H9 (cell line): ENCODE measurements at regions not wholly inside any gene's neighbourhood (a gene's known extent, or its start where the extent isn't known, plus 50 kb on each side); places are given as distances from the start of the nearest gene placed in this dataset.
A peak's percentile ranks its signal among the peaks of the same experiment; 100 is the strongest.

ENCODE experiments used
- DNase-seq: peaks from one replicate; pipeline ENCODE4 v3.0.0-alpha.2; 2017
- H2AFZ ChIP-seq: one replicate; pipeline ENCODE4 v1.6.1; 2013; ENCODE audit warnings: mild to moderate bottlenecking, low read length, control low read depth, moderate library complexity
- H2AK5ac ChIP-seq: 2 replicates; pipeline ENCODE4 v1.6.1; 2013; ENCODE audit warnings: low read length, control low read depth, mixed read lengths; ENCODE audit not compliant: insufficient read length
- H2BK120ac ChIP-seq: one replicate; pipeline ENCODE4 v1.6.1; 2013; ENCODE audit warnings: low read depth, mild to moderate bottlenecking, low read length, control low read depth, inconsistent platforms; ENCODE audit not compliant: poor library complexity, severe bottlenecking
- H2BK12ac ChIP-seq: 2 replicates; pipeline ENCODE4 v1.6.1; 2013; ENCODE audit warnings: low read length, control low read depth, mixed read lengths, low read depth; ENCODE audit not compliant: insufficient read length
- H2BK15ac ChIP-seq: 2 replicates; pipeline ENCODE4 v1.6.1; 2013; ENCODE audit warnings: low read depth, low read length, control low read depth
- H2BK20ac ChIP-seq: one replicate; pipeline ENCODE4 v1.6.1; 2013; ENCODE audit warnings: low read depth, mild to moderate bottlenecking, low read length, control low read depth, inconsistent platforms; ENCODE audit not compliant: poor library complexity, severe bottlenecking
- H2BK5ac ChIP-seq: 2 replicates; pipeline ENCODE4 v1.6.1; 2013; ENCODE audit warnings: low read length, control low read depth, mixed read lengths; ENCODE audit not compliant: insufficient read length
- H3K14ac ChIP-seq: 2 replicates; pipeline ENCODE4 v1.6.1; 2013; ENCODE audit warnings: low read length, control low read depth; ENCODE audit not compliant: insufficient read depth
- H3K18ac ChIP-seq: 2 replicates; pipeline ENCODE4 v1.6.1; 2013; ENCODE audit warnings: low read depth, mild to moderate bottlenecking, mixed read lengths, low read length, control low read depth; ENCODE audit not compliant: insufficient read length
- H3K23ac ChIP-seq: 2 replicates; pipeline ENCODE4 v1.6.1; 2013; ENCODE audit warnings: low read length, control low read depth, mixed read lengths, low read depth; ENCODE audit not compliant: insufficient read length
- H3K23me2 ChIP-seq: 2 replicates; pipeline ENCODE4 v1.6.1; 2013; ENCODE audit warnings: low read depth, mild to moderate bottlenecking, mixed read lengths, low read length, control low read depth; ENCODE audit not compliant: insufficient read length, poor library complexity, severe bottlenecking
- H3K27ac ChIP-seq: 2 replicates; pipeline ENCODE4 v1.5.1; 2013; ENCODE audit warnings: low read length, control low read depth, mixed read lengths, low read depth; ENCODE audit not compliant: insufficient read length
- H3K27me3 ChIP-seq: 2 replicates; pipeline ENCODE4 v1.6.1; 2013; ENCODE audit warnings: low read length, control low read depth, inconsistent platforms; ENCODE audit not compliant: insufficient read depth
- H3K4ac ChIP-seq: 2 replicates; pipeline ENCODE4 v1.6.1; 2013; ENCODE audit warnings: low read depth, mild to moderate bottlenecking, control low read depth, inconsistent platforms, low read length, moderate library complexity
- H3K4me1 ChIP-seq: 2 replicates; pipeline ENCODE4 v1.6.1; 2013; ENCODE audit warnings: low read length, control low read depth, inconsistent platforms; ENCODE audit not compliant: insufficient read depth
- H3K4me2 ChIP-seq: 2 replicates; pipeline ENCODE4 v1.6.1; 2013; ENCODE audit warnings: low read length, control low read depth, mixed read lengths; ENCODE audit not compliant: insufficient read length, insufficient read depth
- H3K56ac ChIP-seq: 2 replicates; pipeline ENCODE4 v1.6.1; 2013; ENCODE audit warnings: low read depth, mild to moderate bottlenecking, mixed read lengths, low read length, control low read depth; ENCODE audit not compliant: insufficient read length
- H3K79me1 ChIP-seq: 2 replicates; pipeline ENCODE4 v1.6.1; 2013; ENCODE audit warnings: low read depth, mild to moderate bottlenecking, moderate library complexity, low read length, control low read depth, inconsistent platforms; ENCODE audit not compliant: insufficient read depth, poor library complexity, severe bottlenecking
- H3K79me2 ChIP-seq: 2 replicates; pipeline ENCODE4 v1.6.1; 2013; ENCODE audit warnings: low read length, control low read depth, inconsistent platforms; ENCODE audit not compliant: insufficient read depth
- H3K9ac ChIP-seq: 2 replicates; pipeline ENCODE4 v1.6.1; 2013; ENCODE audit warnings: low read length, control low read depth, mixed read lengths; ENCODE audit not compliant: insufficient read length; ENCODE audit errors: extremely low read depth
- H3K9me3 ChIP-seq: one replicate; pipeline ENCODE4 v1.6.1; 2013; ENCODE audit warnings: low read depth, low read length, inconsistent platforms; ENCODE audit not compliant: control insufficient read depth
- H3T11ph ChIP-seq: one replicate; pipeline ENCODE4 v1.6.1; 2013; ENCODE audit warnings: mild to moderate bottlenecking, low read length, control low read depth, inconsistent platforms
- H4K20me1 ChIP-seq: one replicate; pipeline ENCODE4 v1.6.1; 2013; ENCODE audit not compliant: control insufficient read depth, insufficient read length, insufficient read depth
- H4K5ac ChIP-seq: 2 replicates; pipeline ENCODE4 v1.6.1; 2013; ENCODE audit warnings: low read depth, mild to moderate bottlenecking, mixed read lengths, low read length, control low read depth; ENCODE audit not compliant: insufficient read length
- H4K8ac ChIP-seq: replicated peaks from 2 replicates; pipeline ENCODE4 v1.6.1; 2013; ENCODE audit warnings: low read length, control low read depth, mixed read lengths, low read depth; ENCODE audit not compliant: insufficient read length
- H4K91ac ChIP-seq: 2 replicates; pipeline ENCODE4 v1.6.1; 2013; ENCODE audit warnings: low read depth, mild to moderate bottlenecking, moderate library complexity, mixed read lengths, low read length, control low read depth; ENCODE audit not compliant: insufficient read length
- H3K27ac Mint-ChIP-seq, 3 experiments: 2 replicates in 2 of 3; 3 replicates in 1 of 3; pipeline ENCODE4 v1.8.0; 2020 to 2021; ENCODE audit warnings: mixed read lengths in 3 of 3, mild to moderate bottlenecking in 1 of 3, moderate library complexity in 1 of 3
- H3K27me3 Mint-ChIP-seq: 2 replicates; pipeline ENCODE4 v1.8.0; 2021; ENCODE audit warnings: low read depth, mild to moderate bottlenecking, moderate library complexity, mixed read lengths
- H3K36me3 Mint-ChIP-seq, 3 experiments: 2 replicates in 2 of 3; 3 replicates in 1 of 3; pipeline ENCODE4 v1.8.0; 2020 to 2021; ENCODE audit warnings: low read depth in 3 of 3, mixed read lengths in 3 of 3; ENCODE audit not compliant: insufficient read depth in 1 of 3
- H3K4me1 Mint-ChIP-seq, 2 experiments: 2 replicates each; pipeline ENCODE4 v1.8.0; 2020; ENCODE audit warnings: mixed read lengths in 2 of 2
- H3K4me3 Mint-ChIP-seq, 2 experiments: 2 replicates in 1 of 2; 3 replicates in 1 of 2; pipeline ENCODE4 v1.8.0; 2020 to 2021; ENCODE audit warnings: mild to moderate bottlenecking in 2 of 2, mixed read lengths in 2 of 2, moderate library complexity in 1 of 2
- H3K9me3 Mint-ChIP-seq, 2 experiments: 2 replicates in 1 of 2; 3 replicates in 1 of 2; pipeline ENCODE4 v1.8.0; 2020; ENCODE audit warnings: mild to moderate bottlenecking in 2 of 2, mixed read lengths in 2 of 2, moderate library complexity in 1 of 2
- WGBS: extraction: QIAGEN DNeasy Blood & Tissue Kit; methylation state at CpG from one replicate; pipeline ENCODE4 v1.1.7; 2013; ENCODE audit warnings: missing lambda C conversion rate, low lambda C conversion rate, mixed read lengths; ENCODE audit not compliant: insufficient read length; ENCODE audit errors: extremely low coverage; 5-methylcytosine and 5-hydroxymethylcytosine counted together
- TF ChIP-seq, protein P1 (sequence below): fragments of 200-600 bp; sonication (generic); conservative IDR thresholded peaks from 3 replicates; pipeline ENCODE4 v1.8.0; 2021; ENCODE audit warnings: antibody characterized with exemption, mild to moderate bottlenecking

- Histone ChIP-seq H3K14ac (no peak overlapping the region), H4K8ac (no peak overlapping the region), H3K56ac (no peak overlapping the region), H4K5ac (no peak overlapping the region), H2AFZ (no peak overlapping the region), H3K79me2 (no peaks in the 10 kb centered on the region), H3K9ac (no peak overlapping the region), H3K23me2 (no peaks in the 10 kb centered on the region), H3K4me1 (no peaks in the 10 kb centered on the region), H3K4ac (no peak overlapping the region), H3K27ac (no peak overlapping the region), H2BK20ac (no peak overlapping the region), H3K79me1 (no peaks in the 10 kb centered on the region), H4K20me1 (no peaks in the 10 kb centered on the region), H3K27me3 (no peaks in the 10 kb centered on the region), H2AK5ac (no peak overlapping the region), H2BK15ac (no peak overlapping the region), H2BK5ac (no peak overlapping the region), H3K9me3 (no peaks in the 10 kb centered on the region), H3K23ac (no peak overlapping the region), H2BK120ac (no peak overlapping the region), H3T11ph (no peak overlapping the region), H3K4me2 (no peak overlapping the region), H3K18ac (no peak overlapping the region), H2BK12ac (no peak overlapping the region), H4K91ac (no peak overlapping the region)
- Mint-ChIP-seq H3K27me3 (peaks cover 5% of the 10 kb centered on the region), H3K27ac (peak overlapping the region in 1 of 3 experiments; percentile 48; a peak in 1 of 7 replicates), H3K4me3 (no peak overlapping the region), H3K4me1 (peaks cover 11 to 12% of the 10 kb centered on the region in 2 experiments), H3K9me3 (no peaks in the 10 kb centered on the region; a peak in 1 of 5 replicates), H3K36me3 (no peaks in the 10 kb centered on the region)
- no peak for DNase-seq
- WGBS: no CpG with 5 or more reads among the region's 14 CpGs
- TF ChIP-seq, protein P1, sequence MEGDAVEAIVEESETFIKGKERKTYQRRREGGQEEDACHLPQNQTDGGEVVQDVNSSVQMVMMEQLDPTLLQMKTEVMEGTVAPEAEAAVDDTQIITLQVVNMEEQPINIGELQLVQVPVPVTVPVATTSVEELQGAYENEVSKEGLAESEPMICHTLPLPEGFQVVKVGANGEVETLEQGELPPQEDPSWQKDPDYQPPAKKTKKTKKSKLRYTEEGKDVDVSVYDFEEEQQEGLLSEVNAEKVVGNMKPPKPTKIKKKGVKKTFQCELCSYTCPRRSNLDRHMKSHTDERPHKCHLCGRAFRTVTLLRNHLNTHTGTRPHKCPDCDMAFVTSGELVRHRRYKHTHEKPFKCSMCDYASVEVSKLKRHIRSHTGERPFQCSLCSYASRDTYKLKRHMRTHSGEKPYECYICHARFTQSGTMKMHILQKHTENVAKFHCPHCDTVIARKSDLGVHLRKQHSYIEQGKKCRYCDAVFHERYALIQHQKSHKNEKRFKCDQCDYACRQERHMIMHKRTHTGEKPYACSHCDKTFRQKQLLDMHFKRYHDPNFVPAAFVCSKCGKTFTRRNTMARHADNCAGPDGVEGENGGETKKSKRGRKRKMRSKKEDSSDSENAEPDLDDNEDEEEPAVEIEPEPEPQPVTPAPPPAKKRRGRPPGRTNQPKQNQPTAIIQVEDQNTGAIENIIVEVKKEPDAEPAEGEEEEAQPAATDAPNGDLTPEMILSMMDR: no peak
Measured at GRCh38 chr6:167398214-167399050, 73.5 kb downstream of the TTLL2 start.
